GM12878 (cell line): ENCODE measurements at regions not wholly inside any gene's neighbourhood (a gene's known extent, or its start where the extent isn't known, plus 50 kb on each side); places are given as distances from the start of the nearest gene placed in this dataset.

Experiments used
- ATAC-seq: fragments of 200-7000 bp; cut with Tn5 transposase; 3 replicates; pipeline ENCODE4 v1.9.1; 2020; ENCODE audit warnings: mild to moderate bottlenecking, moderate library complexity
- BruUV-seq: library from RNA; stranded (reverse); fragments of 400-500 nt; replicated peaks from 2 replicates; lab custom pipeline; 2021; lab: Mats Ljungman, UMichigan
- CTCF ChIA-PET: fragments of 300-600 bp; sonication (Branson Sonifier 250); formaldehyde crosslinking; extraction: SDS; loops from one replicate; lab custom pipeline; 2021; ENCODE audit warnings: inconsistent platforms; lab: Yijun Ruan, JAX
- POLR2A ChIA-PET: fragments of 350-600 bp; formaldehyde crosslinking; extraction: SDS; loops from one replicate; lab custom pipeline; 2021; ENCODE audit warnings: inconsistent platforms; lab: Charles Lee
- RAD21 ChIA-PET: fragments of 300-600 bp; sonication (Branson Sonifier 250); formaldehyde crosslinking; loops from one replicate; lab custom pipeline; 2023; ENCODE audit warnings: antibody characterized with exemption; ENCODE audit not compliant: unreplicated experiment; lab: Charles Lee
- SMC1A ChIA-PET: fragments of 300-600 bp; sonication (Branson Sonifier 250); formaldehyde crosslinking; loops from one replicate; lab custom pipeline; 2023; ENCODE audit not compliant: unreplicated experiment, uncharacterized antibody; lab: Charles Lee
- DNase-seq: peaks from one replicate; pipeline ENCODE4 v3.0.0-alpha.2; 2011; ENCODE audit warnings: low read depth, low spot score
- FAIRE-seq: peaks from 3 replicates; lab custom pipeline; 2011; peaks lifted over from hg19 to GRCh38; lab: Jason Lieb, UNC
- H2AFZ ChIP-seq: 2 replicates; pipeline ENCODE4 v1.6.0; 2011; ENCODE audit warnings: low read depth, low read length, control low read depth; ENCODE audit not compliant: control insufficient read depth
- H3K27ac ChIP-seq: 2 replicates; pipeline ENCODE4 v1.5.1; 2011; ENCODE audit warnings: control low read depth; ENCODE audit not compliant: control insufficient read depth, insufficient read depth
- H3K27me3 ChIP-seq, 2 experiments: replicated peaks in 1 of 2; 2 replicates each; pipeline versions ENCODE4 v1.6.0 to v1.6.1; 2011; ENCODE audit warnings: low read length in 1 of 2; ENCODE audit not compliant: control insufficient read depth in 2 of 2, insufficient read depth in 2 of 2
- H3K36me3 ChIP-seq, 2 experiments: 2 replicates each; pipeline ENCODE4 v1.5.1; 2011; ENCODE audit warnings: low read length in 1 of 2; ENCODE audit not compliant: control insufficient read depth in 2 of 2, insufficient read depth in 2 of 2
- H3K4me1 ChIP-seq: 2 replicates; pipeline ENCODE4 v1.6.1; 2011; ENCODE audit warnings: mild to moderate bottlenecking, low read length, moderate library complexity, mixed read lengths; ENCODE audit not compliant: control insufficient read depth, insufficient read depth
- H3K4me2 ChIP-seq: 2 replicates; pipeline ENCODE4 v1.6.0; 2011; ENCODE audit warnings: control low read depth; ENCODE audit not compliant: control insufficient read depth, insufficient read depth
- H3K4me3 ChIP-seq: fragments of 200-600 bp; sonication (generic); 2 replicates; pipeline ENCODE4 v1.5.1; 2016
- H3K79me2 ChIP-seq: 2 replicates; pipeline ENCODE4 v1.6.0; 2011; ENCODE audit warnings: low read length; ENCODE audit not compliant: control insufficient read depth, insufficient read depth
- H3K9ac ChIP-seq: 2 replicates; pipeline ENCODE4 v1.8.0; 2011; ENCODE audit warnings: low read length, control low read depth, mixed read lengths; ENCODE audit not compliant: control insufficient read depth, insufficient read depth
- H3K9me3 ChIP-seq: replicated peaks from 3 replicates; pipeline ENCODE4 v1.5.1; 2011; ENCODE audit warnings: mild to moderate bottlenecking, low read length; ENCODE audit not compliant: control insufficient read depth, insufficient read depth
- H4K20me1 ChIP-seq: 2 replicates; pipeline ENCODE4 v1.6.0; 2011; ENCODE audit not compliant: control insufficient read depth, insufficient read depth
- CBFB ChIP-seq: IDR thresholded peaks from 2 replicates; pipeline ENCODE4 v1.6.1; 2016; ENCODE audit warnings: antibody characterized with exemption, low read depth
- E4F1 ChIP-seq: fragments of 450-650 bp; IDR thresholded peaks from 2 replicates; pipeline ENCODE4 v1.6.1; 2018; ENCODE audit warnings: borderline replicate concordance, mild to moderate bottlenecking; ENCODE audit not compliant: partially characterized antibody
- IKZF1 ChIP-seq: fragments of 450-650 bp; conservative IDR thresholded peaks from 2 replicates; pipeline ENCODE4 v1.6.1; 2017; ENCODE audit warnings: antibody characterized with exemption, mild to moderate bottlenecking
- JUNB ChIP-seq: IDR thresholded peaks from 2 replicates; pipeline ENCODE4 v1.6.1; 2016; ENCODE audit warnings: antibody characterized with exemption, mild to moderate bottlenecking
- KLF5 ChIP-seq: fragments of 450-650 bp; IDR thresholded peaks from 2 replicates; pipeline ENCODE4 v1.6.1; 2014; ENCODE audit warnings: mild to moderate bottlenecking; ENCODE audit not compliant: partially characterized antibody
- MAX ChIP-seq: IDR thresholded peaks from 2 replicates; pipeline ENCODE4 v1.6.1; 2012; ENCODE audit warnings: low read depth, low read length, improper control_type of control experiment
- MTA3 ChIP-seq: IDR thresholded peaks from 2 replicates; pipeline ENCODE4 v1.6.1; 2012; ENCODE audit warnings: low read length, inconsistent platforms, borderline replicate concordance
- NR2F1 ChIP-seq: fragments of 450-650 bp; conservative IDR thresholded peaks from 2 replicates; pipeline ENCODE4 v1.6.1; 2017; ENCODE audit warnings: mild to moderate bottlenecking
- SMC3 ChIP-seq: IDR thresholded peaks from 2 replicates; pipeline ENCODE4 v1.6.1; 2011; ENCODE audit warnings: low read length, improper control_type of control experiment, borderline replicate concordance
- USF1 ChIP-seq: IDR thresholded peaks from 2 replicates; pipeline ENCODE4 v1.6.1; 2011; ENCODE audit warnings: borderline replicate concordance, low read depth, mild to moderate bottlenecking, moderate library complexity, mixed read lengths, low read length; ENCODE audit not compliant: insufficient read depth; ENCODE audit errors: extremely low read length
- ZNF217 ChIP-seq: fragments of 450-650 bp; IDR thresholded peaks from 2 replicates; pipeline ENCODE4 v1.6.1; 2017; ENCODE audit warnings: antibody characterized with exemption, mild to moderate bottlenecking
- ZNF24 ChIP-seq: fragments of 450-650 bp; IDR thresholded peaks from 2 replicates; pipeline ENCODE4 v1.6.1; 2017; ENCODE audit warnings: antibody characterized with exemption, mild to moderate bottlenecking
- WGBS: methylation state at CpG from one replicate; pipeline ENCODE4 v1.1.6; 2016; ENCODE audit warnings: low lambda C conversion rate; ENCODE audit not compliant: insufficient replicate concordance, insufficient coverage; ENCODE audit errors: missing lambda C conversion rate; 5-methylcytosine and 5-hydroxymethylcytosine counted together
- in situ Hi-C: fragments of 300-500 bp; cut with MboI; formaldehyde crosslinking; loops from 9 replicates; pipeline ENCODE4 v1.14.3; 2018; ENCODE audit warnings: mixed read lengths
- intact Hi-C: fragments of 100-400 bp; cut with micrococcal nuclease; formaldehyde crosslinking; loops from one replicate; pipeline ENCODE4 v1.14.2; 2022; ENCODE audit not compliant: unreplicated experiment

- POLR2A ChIA-PET, result no interaction called here
- no peak for FAIRE-seq
- no TSS peak for BruUV-seq
Observed at GRCh38 chr9:79165020-79165780, 406.6 kb upstream of the TLE4 start.

GRCh38 chr9:79166005-79166404 lies 405.8 kb upstream of the TLE4 start:
- Histone ChIP-seq H3K36me3 (no peaks in the 10 kb centered on the region), H3K27ac (no peak overlapping the region), H3K4me1 (no peaks in the 10 kb centered on the region), H3K9me3 (no peaks in the 10 kb centered on the region), H3K79me2 (no peaks in the 10 kb centered on the region), H3K27me3 (no peaks in the 10 kb centered on the region), H3K4me2 (no peak overlapping the region), H2AFZ (no peak overlapping the region), H3K9ac (no peak overlapping the region), H4K20me1 (no peaks in the 10 kb centered on the region), H3K4me3 (no peak overlapping the region)
- ATAC-seq (no peak), FAIRE-seq (no peak), DNase-seq (no peak)
- ChIA-PET POLR2A (no interaction called here), RAD21 (no interaction called here), SMC1A (no interaction called here), CTCF (no interaction called here)
- in situ Hi-C loops (no loop called here), intact Hi-C loops (no loop called here)
- WGBS, result 19% methylated on average over 3 of the region's 3 CpGs
- no TSS peak for BruUV-seq
- TF ChIP-seq ZNF217 (no peak), USF1 (no peak), NR2F1 (no peak), CBFB (no peak), MAX (no peak), IKZF1 (no peak), E4F1 (no peak), JUNB (no peak), KLF5 (no peak)

More at GRCh38 chr9:79165020-79165780, 406.6 kb upstream of the TLE4 start:
- no peak for TF ChIP-seq SMC3
- TF ChIP-seq MTA3, result no peak
- no peak for TF ChIP-seq ZNF24
- in situ Hi-C loops, result no loop called here
- no peak for ATAC-seq
- Histone ChIP-seq H3K4me1 (no peaks in the 10 kb centered on the region), H2AFZ (no peak overlapping the region), H3K36me3 (no peaks in the 10 kb centered on the region), H4K20me1 (no peaks in the 10 kb centered on the region), H3K9me3 (no peaks in the 10 kb centered on the region), H3K27ac (no peak overlapping the region), H3K9ac (no peak overlapping the region), H3K4me3 (no peak overlapping the region), H3K27me3 (no peaks in the 10 kb centered on the region), H3K79me2 (no peaks in the 10 kb centered on the region), H3K4me2 (no peak overlapping the region)
- SMC1A ChIA-PET, result no interaction called here
- RAD21 ChIA-PET, result no interaction called here
- CTCF ChIA-PET, result interaction anchor here (0.6 kb wide), 1 partner anchor 339 kb away, joined by 5 read pairs; no protein-coding TSS in a partner anchor
- 34% methylated on average over 5 of the region's 5 CpGs for WGBS
- DNase-seq, result no peak
- intact Hi-C loops, result no loop called here
